Astrocyte of the hippocampus (primary cell): ENCODE measurements at regions not wholly inside any gene's neighbourhood (a gene's known extent, or its start where the extent isn't known, plus 50 kb on each side); places are given as distances from the start of the nearest gene placed in this dataset.
"Not testable (repeated sequence)": the region's sequence is repeated elsewhere in the genome, so short reads cannot be mapped to it uniquely, and the experiment has no call there.

Source experiments
- DNase-seq: peaks from one replicate; pipeline ENCODE4 v3.0.0; 2011; ENCODE audit warnings: low read depth, low spot score

DNA sequence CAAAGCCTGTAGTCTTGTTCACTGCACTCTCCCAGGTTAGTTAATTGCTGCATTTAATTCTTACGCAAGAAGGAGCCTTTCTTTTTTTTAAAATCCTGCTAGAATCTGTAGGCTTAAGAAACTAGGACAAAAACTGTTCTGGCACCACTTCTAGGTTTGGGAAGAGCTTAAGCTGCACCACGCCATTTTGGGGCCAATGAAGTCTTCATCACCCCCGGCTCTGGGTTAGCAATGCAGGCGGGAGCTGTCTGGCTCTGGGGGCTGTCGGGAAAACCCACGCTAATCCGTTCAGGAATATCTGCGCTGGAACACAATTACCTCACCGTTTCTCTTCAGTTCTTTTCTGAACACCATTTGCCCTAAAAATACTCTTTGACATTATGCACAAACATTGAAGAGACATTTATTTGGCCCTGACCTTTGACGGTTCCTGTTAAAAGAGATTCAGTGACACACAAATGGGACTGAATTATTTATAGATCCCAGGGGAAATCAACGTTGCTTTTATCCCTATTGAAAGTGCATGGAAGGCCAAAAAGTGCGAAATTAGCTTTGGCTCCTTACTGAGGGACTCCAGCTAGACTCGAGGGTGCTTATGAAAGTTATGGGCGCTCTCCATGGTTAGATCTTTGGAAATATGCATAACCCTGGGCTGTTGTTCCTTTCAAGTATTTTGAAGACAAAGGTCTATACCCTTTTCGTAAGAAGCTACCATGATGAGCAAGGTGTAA is 249.2 kb downstream of the HAPSTR1 start:
- DNase-seq = no peak

- no peak for DNase-seq
These were observed 251.8 kb downstream of the HAPSTR1 start for GRCh38 chr16:9343276-9343675.

DNA sequence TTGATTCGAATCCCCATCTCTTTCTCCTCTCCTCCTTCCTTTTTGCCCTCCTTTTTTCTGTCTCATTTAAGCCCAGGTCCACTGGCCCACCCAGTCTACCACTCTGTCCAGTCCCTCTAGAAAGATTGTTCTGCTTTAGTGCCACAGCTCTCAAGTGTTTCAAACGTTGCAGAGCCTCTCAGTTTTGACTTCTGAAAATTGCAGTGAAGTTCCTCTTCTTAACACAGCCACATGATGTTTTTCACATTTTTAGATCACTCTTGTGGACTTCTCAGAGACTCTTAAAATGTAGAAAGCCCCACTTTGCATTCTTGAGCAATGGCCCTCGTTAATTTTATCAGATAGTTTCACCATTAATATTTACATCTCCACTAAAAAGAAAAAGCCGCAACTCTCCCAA is 253.1 kb downstream of the HAPSTR1 start:
- DNase-seq = no peak

- DNase-seq = no peak
These were observed 253.6 kb downstream of the HAPSTR1 start for GRCh38 chr16:9345046-9345445.

DNA sequence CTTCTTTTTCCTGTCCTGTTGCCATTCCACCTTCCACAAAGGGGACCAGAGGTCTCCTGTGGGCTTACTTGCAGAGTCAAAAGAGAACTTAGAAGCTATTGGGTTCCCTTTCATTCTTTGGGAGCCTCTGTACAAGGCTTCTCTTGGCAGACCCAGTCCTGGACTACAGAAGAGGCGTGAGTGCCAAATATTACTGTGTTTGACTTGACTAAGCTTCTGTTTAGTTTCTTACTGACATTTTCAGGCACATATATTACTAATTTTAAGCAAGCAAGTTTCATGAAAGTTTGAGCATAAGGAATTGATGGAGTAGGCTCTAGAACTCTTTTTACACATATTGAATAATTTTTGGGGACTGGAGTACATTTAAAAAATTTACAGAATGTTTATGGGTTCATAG is 254.4 kb downstream of the HAPSTR1 start:
- DNase-seq = no peak

GRCh38 chr16:9348912-9349311 is 257.5 kb downstream of the HAPSTR1 start:
- DNase-seq = no peak

DNA sequence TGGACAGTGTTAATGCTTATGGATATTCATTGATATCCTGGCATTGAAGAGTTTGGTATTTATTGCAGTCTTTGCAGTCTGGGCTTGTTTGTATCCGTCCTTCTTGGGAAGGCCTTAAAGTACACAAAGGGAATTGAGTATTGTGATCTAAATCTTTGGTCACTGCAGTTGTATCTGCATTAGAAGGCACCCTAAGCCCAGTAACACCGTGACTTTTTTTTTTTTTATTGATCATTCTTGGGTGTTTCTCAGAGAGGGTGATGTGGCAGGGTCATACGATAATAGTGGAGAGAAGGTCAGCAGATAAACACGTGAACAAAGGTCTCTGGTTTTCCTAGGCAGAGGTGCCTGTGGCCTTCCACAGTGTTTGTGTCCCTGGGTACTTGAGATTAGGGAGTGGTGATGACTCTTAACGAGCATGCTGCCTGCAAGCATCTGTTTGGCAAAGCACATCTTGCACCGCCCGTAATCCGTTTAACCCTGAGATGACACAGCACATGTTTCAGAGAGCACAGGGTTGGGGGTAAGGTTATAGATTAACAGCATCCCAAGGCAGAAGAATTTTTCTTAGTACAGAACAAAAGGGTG is 258.0 kb downstream of the HAPSTR1 start:
- DNase-seq = not testable (repeated sequence)

DNA sequence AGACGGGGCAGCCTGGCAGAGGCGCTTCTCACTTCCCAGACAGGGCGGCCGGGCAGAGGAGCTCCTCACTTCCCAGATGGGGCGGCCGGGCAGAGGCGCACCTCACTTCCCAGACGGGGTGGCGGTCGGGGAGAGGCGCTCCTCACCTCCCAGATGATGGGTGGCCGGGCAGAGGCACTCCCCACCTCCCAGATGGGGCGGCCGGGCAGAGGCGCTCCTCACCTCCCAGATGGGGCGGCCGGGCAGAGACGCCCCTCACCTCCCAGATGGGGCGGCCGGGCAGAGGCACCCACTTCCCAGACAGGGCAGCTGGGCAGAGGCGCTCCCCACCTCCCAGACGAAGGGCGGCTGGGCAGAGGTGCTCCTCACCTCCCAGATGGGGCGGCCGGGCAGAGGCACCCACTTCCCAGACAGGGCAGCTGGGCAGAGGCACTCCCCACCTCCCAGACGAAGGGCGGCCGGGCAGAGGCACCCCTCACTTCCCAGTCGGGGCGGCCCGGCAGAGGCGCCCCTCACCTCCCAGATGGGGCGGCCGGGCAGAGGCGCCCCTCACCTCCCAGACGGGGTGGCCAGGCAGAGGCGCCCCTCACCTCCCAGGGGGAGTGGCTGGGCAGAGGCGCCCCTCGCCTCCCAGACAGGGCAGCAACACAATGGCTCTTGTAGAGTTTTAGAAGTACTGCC is 258.8 kb downstream of the HAPSTR1 start:
- DNase-seq = not testable (repeated sequence)

GRCh38 chr16:9351440-9351839 is 260.0 kb downstream of the HAPSTR1 start:
- no peak for DNase-seq

GRCh38 chr16:9351841-9352434 is 260.5 kb downstream of the HAPSTR1 start:
- DNase-seq = no peak

- no peak for DNase-seq
These were observed 266.4 kb downstream of the HAPSTR1 start for GRCh38 chr16:9357829-9358228.

DNA sequence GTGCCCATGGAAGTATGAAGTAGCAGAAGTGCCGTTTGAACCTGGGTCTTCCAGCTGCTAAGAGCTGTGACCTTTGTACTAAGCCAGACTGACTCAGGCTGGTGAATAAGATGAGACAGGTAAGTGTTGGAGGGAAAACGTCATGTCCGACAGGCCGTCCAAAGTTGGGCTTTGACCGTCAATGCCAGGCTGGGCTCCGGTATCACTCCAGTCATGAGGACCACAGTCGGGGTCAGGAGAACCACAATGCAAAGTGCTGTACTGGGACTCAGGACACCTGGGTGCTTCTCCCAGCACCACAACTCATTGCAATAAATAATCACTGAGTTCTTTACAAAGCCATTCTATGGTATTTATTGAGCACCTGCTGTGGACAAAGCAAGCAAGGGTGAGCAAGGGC is 268.6 kb downstream of the HAPSTR1 start:
- DNase-seq = no peak

DNA sequence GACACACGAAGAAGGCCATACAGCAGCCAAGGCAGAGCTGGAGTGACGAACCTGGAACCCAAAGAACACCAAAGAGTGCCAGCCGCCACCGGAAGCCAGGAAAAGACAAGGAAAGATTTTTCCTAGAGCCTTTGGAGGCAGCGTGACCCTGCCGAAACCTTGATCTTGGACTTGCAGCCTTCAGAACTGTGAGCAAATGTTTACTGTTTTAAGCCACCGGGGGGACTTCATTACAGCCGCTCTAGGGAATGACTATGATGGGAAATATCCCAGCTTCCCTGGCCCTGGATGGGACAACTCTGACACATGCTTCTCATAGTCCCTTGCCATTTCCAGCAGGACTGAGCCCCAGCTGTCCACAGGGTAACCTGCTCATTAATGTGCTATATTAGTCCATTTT is 270.6 kb downstream of the HAPSTR1 start:
- no peak for DNase-seq

- DNase-seq = no peak
These were observed 271.2 kb downstream of the HAPSTR1 start for GRCh38 chr16:9362604-9363003.

DNA sequence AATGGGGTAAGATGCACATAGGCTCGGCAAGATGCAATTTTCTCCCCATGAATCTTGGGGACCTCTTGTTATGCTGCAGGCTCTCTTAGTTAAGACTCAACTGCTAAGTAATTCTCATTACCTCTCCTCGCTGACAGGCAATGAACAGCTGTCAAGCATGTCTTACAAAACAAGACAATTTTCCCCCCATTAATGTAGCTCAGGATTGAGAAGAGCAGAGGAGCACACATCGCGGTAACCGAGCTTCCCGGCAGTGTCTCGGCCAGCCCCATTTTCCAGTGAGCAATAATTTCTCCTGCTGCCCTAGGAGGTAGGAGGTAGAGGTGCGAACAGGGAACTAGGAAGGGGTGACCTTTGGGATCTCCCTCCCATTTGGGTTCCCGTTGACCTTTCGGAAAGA is 272.1 kb downstream of the HAPSTR1 start:
- DNase-seq = no peak

GRCh38 chr16:9364721-9365369 is 273.4 kb downstream of the HAPSTR1 start:
- DNase-seq = no peak

GRCh38 chr16:9365370-9365728 is 273.9 kb downstream of the HAPSTR1 start:
- no peak for DNase-seq

- DNase-seq = no peak
These were observed 274.9 kb downstream of the HAPSTR1 start for GRCh38 chr16:9366048-9366969.

GRCh38 chr16:9370061-9370491 is 278.6 kb downstream of the HAPSTR1 start:
- DNase-seq = no peak

DNA sequence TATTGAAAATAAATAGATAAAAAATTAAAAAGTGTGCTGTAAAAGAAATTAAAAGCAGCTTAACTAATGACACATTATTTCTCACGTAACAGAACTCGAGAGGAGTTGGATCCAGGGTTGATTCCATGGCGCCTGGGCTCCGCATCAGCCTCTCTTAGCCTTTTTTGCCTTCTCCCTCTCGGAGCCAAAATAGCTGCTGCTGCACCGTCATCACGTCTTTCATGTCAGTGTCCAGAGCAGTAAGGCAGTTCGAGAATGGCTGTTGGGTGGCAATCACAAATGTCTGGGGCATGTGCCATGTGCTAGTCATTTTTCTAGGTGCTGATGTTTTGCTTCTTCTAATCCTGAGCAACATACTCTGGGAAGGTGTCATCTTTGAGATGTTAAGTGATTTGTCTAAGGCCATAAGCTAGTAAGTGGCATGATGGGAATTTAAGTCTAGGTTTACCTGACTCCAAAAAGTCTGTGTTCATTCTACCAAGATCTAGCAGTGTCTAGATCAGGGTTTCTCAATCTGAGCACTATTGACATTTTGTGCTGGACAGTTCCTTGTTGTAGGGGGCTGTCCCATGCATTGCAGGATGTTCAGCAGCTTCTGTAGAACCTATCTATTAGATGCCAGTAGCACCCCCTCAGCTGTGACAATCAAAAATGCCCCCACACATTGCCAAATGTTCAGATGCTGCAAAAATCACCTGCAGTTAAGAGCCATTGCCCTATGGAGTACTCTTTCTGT is 280.4 kb downstream of the HAPSTR1 start:
- no peak for DNase-seq
